Stomach smooth muscle (tissue), 2 donors: ENCODE measurements at regions not wholly inside any gene's neighbourhood (a gene's known extent, or its start where the extent isn't known, plus 50 kb on each side); places are given as distances from the start of the nearest gene placed in this dataset.

Experiments used
- H3K27ac ChIP-seq: one replicate; pipeline ENCODE4 v1.7.0; 2013; ENCODE audit warnings: mild to moderate bottlenecking, low read length, inconsistent platforms
- H3K27me3 ChIP-seq, 2 donors: one replicate each; pipeline ENCODE4 v1.7.0; 2013; ENCODE audit warnings: low read length in 2 of 2; ENCODE audit not compliant: insufficient read depth in 2 of 2, control insufficient read depth in 1 of 2
- H3K36me3 ChIP-seq, 2 donors: one replicate each; pipeline ENCODE4 v1.7.0; 2013; ENCODE audit warnings: low read length in 2 of 2; ENCODE audit not compliant: control insufficient read depth in 2 of 2, insufficient read depth in 2 of 2
- H3K4me1 ChIP-seq: one replicate; pipeline ENCODE4 v1.7.0; 2013; ENCODE audit warnings: low read length; ENCODE audit not compliant: control insufficient read depth, insufficient read depth
- H3K4me3 ChIP-seq, 2 donors: one replicate each; pipeline ENCODE4 v1.7.0; 2013; ENCODE audit warnings: low read length in 2 of 2
- H3K9ac ChIP-seq, 2 donors: one replicate each; pipeline ENCODE4 v1.7.0; 2013; ENCODE audit warnings: low read length in 2 of 2, mild to moderate bottlenecking in 1 of 2
- H3K9me3 ChIP-seq, 2 donors: one replicate each; pipeline ENCODE4 v1.7.0; 2013; ENCODE audit warnings: low read length in 2 of 2; ENCODE audit not compliant: control insufficient read depth in 2 of 2
- donor health status: healthy.
- donor health status: Pancreatic carcinoma.

GRCh38 chr12:115118177-115118724 lies 434.3 kb upstream of the TBX3 start:
- Histone ChIP-seq H3K4me1 (no peaks in the 10 kb centered on the region), H3K27ac (no peak overlapping the region), H3K36me3 (no peaks in the 10 kb centered on the region), H3K4me3 (no peak overlapping the region), H3K9ac (no peak overlapping the region), H3K27me3 (no peaks in the 10 kb centered on the region), H3K9me3 (no peaks in the 10 kb centered on the region)

GRCh38 chr12:115114140-115114539 lies 430.2 kb upstream of the TBX3 start:
- H3K27ac ChIP-seq, result no peak overlapping the region
- H3K9ac ChIP-seq, result no peak overlapping the region

GRCh38 chr12:115109863-115110262 lies 425.9 kb upstream of the TBX3 start:
- Histone ChIP-seq H3K9me3 (no peaks in the 10 kb centered on the region), H3K4me3 (no peak overlapping the region), H3K4me1 (peaks cover 2% of the 10 kb centered on the region), H3K27me3 (no peaks in the 10 kb centered on the region), H3K36me3 (no peaks in the 10 kb centered on the region), H3K9ac (no peak overlapping the region), H3K27ac (no peak overlapping the region)

More at GRCh38 chr12:115114140-115114539, 430.2 kb upstream of the TBX3 start:
- no peak overlapping the region for H3K4me3 ChIP-seq
- H3K9me3 ChIP-seq, result no peaks in the 10 kb centered on the region
- H3K27me3 ChIP-seq, result no peaks in the 10 kb centered on the region
- no peaks in the 10 kb centered on the region for H3K36me3 ChIP-seq
- H3K4me1 ChIP-seq, result peaks cover 2% of the 10 kb centered on the region

- Histone ChIP-seq H3K27me3 (no peaks in the 10 kb centered on the region), H3K36me3 (no peaks in the 10 kb centered on the region), H3K9me3 (no peaks in the 10 kb centered on the region), H3K4me1 (peaks cover 2% of the 10 kb centered on the region), H3K4me3 (no peak overlapping the region), H3K9ac (no peak overlapping the region), H3K27ac (no peak overlapping the region)
Measured at GRCh38 chr12:115108129-115109100, 424.4 kb upstream of the TBX3 start.

GRCh38 chr12:115103884-115104883 lies 420.2 kb upstream of the TBX3 start:
- no peak overlapping the region for H3K27ac ChIP-seq
- H3K4me3 ChIP-seq, result no peak overlapping the region
- H3K9ac ChIP-seq, result no peak overlapping the region
- no peaks in the 10 kb centered on the region for H3K27me3 ChIP-seq
- no peaks in the 10 kb centered on the region for H3K36me3 ChIP-seq
- no peaks in the 10 kb centered on the region for H3K4me1 ChIP-seq
- H3K9me3 ChIP-seq, result no peaks in the 10 kb centered on the region

GRCh38 chr12:115102450-115102849 lies 418.5 kb upstream of the TBX3 start:
- H3K9ac ChIP-seq, result no peak overlapping the region
- no peak overlapping the region for H3K4me3 ChIP-seq
- no peaks in the 10 kb centered on the region for H3K9me3 ChIP-seq
- H3K36me3 ChIP-seq, result no peaks in the 10 kb centered on the region
- no peaks in the 10 kb centered on the region for H3K4me1 ChIP-seq
- H3K27me3 ChIP-seq, result no peaks in the 10 kb centered on the region
- H3K27ac ChIP-seq, result no peak overlapping the region

GRCh38 chr12:115101520-115101919 lies 417.5 kb upstream of the TBX3 start:
- Histone ChIP-seq H3K36me3 (no peaks in the 10 kb centered on the region), H3K4me3 (no peak overlapping the region), H3K9ac (no peak overlapping the region), H3K4me1 (no peaks in the 10 kb centered on the region), H3K27ac (no peak overlapping the region), H3K27me3 (peaks cover 0 to 2% of the 10 kb centered on the region in 2 donors), H3K9me3 (no peaks in the 10 kb centered on the region)

- Histone ChIP-seq H3K9me3 (no peaks in the 10 kb centered on the region), H3K4me3 (no peak overlapping the region), H3K27me3 (peaks cover 0 to 4% of the 10 kb centered on the region in 2 donors), H3K27ac (no peak overlapping the region), H3K36me3 (no peaks in the 10 kb centered on the region), H3K9ac (no peak overlapping the region), H3K4me1 (no peaks in the 10 kb centered on the region)
Measured at GRCh38 chr12:115097416-115097815, 413.4 kb upstream of the TBX3 start.

- Histone ChIP-seq H3K9me3 (no peaks in the 10 kb centered on the region), H3K27me3 (peaks cover 0 to 4% of the 10 kb centered on the region in 2 donors), H3K27ac (no peak overlapping the region), H3K4me1 (no peaks in the 10 kb centered on the region), H3K9ac (no peak overlapping the region), H3K4me3 (no peak overlapping the region), H3K36me3 (no peaks in the 10 kb centered on the region)
Measured at GRCh38 chr12:115096588-115097397, 412.8 kb upstream of the TBX3 start.
